ENCODE measurements at regions not wholly inside any gene's neighbourhood (a gene's known extent, or its start where the extent isn't known, plus 50 kb on each side); places are given as distances from the start of the nearest gene placed in this dataset.

GRCh38 chr4:176964116-176964691 is 171.5 kb upstream of the VEGFC start:
- TF ChIP-seq EP300 (IDR thresholded peaks at IDR 0.05) = no peak
- no peak for TF ChIP-seq CTCF (IDR thresholded peaks at IDR 0.05)
